ENCODE measurements at regions not wholly inside any gene's neighbourhood (a gene's known extent, or its start where the extent isn't known, plus 50 kb on each side); places are given as distances from the start of the nearest gene placed in this dataset.

DNA sequence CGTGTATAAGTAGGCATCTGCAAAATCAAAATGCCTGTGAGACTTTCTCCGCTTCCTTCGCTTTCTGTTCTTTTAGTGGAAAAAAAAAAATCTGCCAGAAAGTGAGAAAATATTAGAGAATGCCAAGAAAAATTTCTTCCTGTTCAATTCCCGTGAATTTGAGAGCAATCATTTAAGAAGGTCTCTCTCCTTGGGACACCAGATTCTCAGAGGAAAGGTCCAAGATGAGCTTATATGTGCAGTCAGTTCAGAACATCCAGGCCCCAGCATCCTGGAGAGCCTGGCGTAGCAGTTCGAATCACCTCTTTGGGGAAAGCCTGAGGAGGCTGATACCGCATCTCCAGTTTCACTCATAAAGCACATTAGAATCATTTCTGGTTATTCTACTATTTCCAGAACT lies 912.8 kb downstream of the GALC start:
- intact Hi-C loops (cut with DNase I; ENCODE audit: low total_unique reads), result loop anchor here (2.0 kb wide), 1 partner anchor 33 kb away; no protein-coding TSS in a partner anchor
- Histone ChIP-seq H3K9me3 (no peaks in the 10 kb centered on the region), H3K36me3 (no peaks in the 10 kb centered on the region), H3K27ac (no peak overlapping the region), H3K4me3 (no peak overlapping the region), H3K27me3 (no peaks in the 10 kb centered on the region), H3K4me1 (no peaks in the 10 kb centered on the region)
- no peak for DNase-seq (ENCODE audit: low spot score in 2 of 2)
- no peak for TF ChIP-seq POLR2AphosphoS5 (IDR thresholded peaks at IDR 0.05)
- no peak for TF ChIP-seq POLR2A (IDR thresholded peaks at IDR 0.05)
- TF ChIP-seq CTCF (IDR thresholded peaks at IDR 0.05), result no peak

GRCh38 chr14:87079416-87079815 lies 913.6 kb downstream of the GALC start:
- no peaks in the 10 kb centered on the region for H3K9me3 ChIP-seq
- no peaks in the 10 kb centered on the region for H3K27me3 ChIP-seq
- no peak overlapping the region for H3K4me3 ChIP-seq
- H3K36me3 ChIP-seq, result no peaks in the 10 kb centered on the region
- H3K4me1 ChIP-seq, result no peaks in the 10 kb centered on the region
- no peak for DNase-seq (ENCODE audit: low spot score in 2 of 2)
- intact Hi-C loops (cut with DNase I; ENCODE audit: low total_unique reads), result no loop called here
- TF ChIP-seq POLR2A (IDR thresholded peaks at IDR 0.05) (no peak), POLR2AphosphoS5 (IDR thresholded peaks at IDR 0.05) (no peak), CTCF (IDR thresholded peaks at IDR 0.05) (no peak)
- H3K27ac ChIP-seq, result no peak overlapping the region

- Histone ChIP-seq H3K27ac (no peak overlapping the region), H3K27me3 (no peaks in the 10 kb centered on the region), H3K4me1 (no peaks in the 10 kb centered on the region), H3K36me3 (no peaks in the 10 kb centered on the region), H3K9me3 (no peaks in the 10 kb centered on the region), H3K4me3 (no peak overlapping the region)
- intact Hi-C loops (cut with DNase I; ENCODE audit: low total_unique reads), result no loop called here
- no peak for TF ChIP-seq POLR2A (IDR thresholded peaks at IDR 0.05)
- no peak for TF ChIP-seq CTCF (IDR thresholded peaks at IDR 0.05)
- no peak for TF ChIP-seq POLR2AphosphoS5 (IDR thresholded peaks at IDR 0.05)
- no peak for DNase-seq (ENCODE audit: low spot score in 2 of 2)
Observed at GRCh38 chr14:87076922-87077321, 916.1 kb downstream of the GALC start.

DNA sequence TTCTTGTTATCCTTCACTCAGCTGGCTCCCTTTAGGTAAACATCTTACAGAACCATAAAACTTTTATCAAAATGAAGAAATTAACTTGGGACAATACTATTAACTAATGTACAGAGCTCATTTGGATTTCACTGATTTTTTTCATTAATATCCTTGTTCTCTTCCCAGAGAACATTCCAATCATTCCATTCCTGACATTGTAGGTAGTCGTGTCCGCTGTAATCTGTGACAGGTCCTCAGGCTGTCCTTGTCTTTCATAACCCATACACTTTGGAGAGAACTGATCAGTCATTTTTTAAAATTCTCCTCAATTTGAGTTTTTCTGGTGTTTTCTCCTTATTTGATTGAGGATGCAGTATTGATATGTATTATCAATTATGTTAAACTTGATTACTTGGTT lies 916.8 kb downstream of the GALC start:
- Histone ChIP-seq H3K4me3 (no peak overlapping the region), H3K9me3 (no peaks in the 10 kb centered on the region), H3K36me3 (no peaks in the 10 kb centered on the region), H3K27ac (no peak overlapping the region), H3K27me3 (no peaks in the 10 kb centered on the region), H3K4me1 (no peaks in the 10 kb centered on the region)
- DNase-seq (ENCODE audit: low spot score in 2 of 2), result no peak
- intact Hi-C loops (cut with DNase I; ENCODE audit: low total_unique reads), result no loop called here
- TF ChIP-seq POLR2A (IDR thresholded peaks at IDR 0.05) (no peak), POLR2AphosphoS5 (IDR thresholded peaks at IDR 0.05) (no peak), CTCF (IDR thresholded peaks at IDR 0.05) (no peak)

- Histone ChIP-seq H3K27me3 (no peaks in the 10 kb centered on the region), H3K4me1 (no peaks in the 10 kb centered on the region), H3K36me3 (no peaks in the 10 kb centered on the region), H3K27ac (no peak overlapping the region), H3K9me3 (no peaks in the 10 kb centered on the region), H3K4me3 (no peak overlapping the region)
- TF ChIP-seq CTCF (IDR thresholded peaks at IDR 0.05), result no peak
- TF ChIP-seq POLR2A (IDR thresholded peaks at IDR 0.05), result no peak
- TF ChIP-seq POLR2AphosphoS5 (IDR thresholded peaks at IDR 0.05), result no peak
- no peak for DNase-seq (ENCODE audit: low spot score in 2 of 2)
- intact Hi-C loops (cut with DNase I; ENCODE audit: low total_unique reads), result no loop called here
Observed at GRCh38 chr14:87073880-87074570, 919.0 kb downstream of the GALC start.

Data from breast epithelium (tissue), 4 donors.